ENCODE measurements at regions not wholly inside any gene's neighbourhood (a gene's known extent, or its start where the extent isn't known, plus 50 kb on each side); places are given as distances from the start of the nearest gene placed in this dataset.

GRCh38 chr7:124480821-124481290, 284.7 kb downstream of the GPR37 start:
- TF ChIP-seq EZH2phosphoT487 (IDR thresholded peaks at IDR 0.05; ENCODE audit: borderline replicate concordance, low read depth) (no peak), USF2 (IDR thresholded peaks at IDR 0.05; ENCODE audit: borderline replicate concordance, low read depth, low read length) (no peak), REST (IDR thresholded peaks at IDR 0.05; ENCODE audit: low read depth, low read length) (no peak)

All from SK-N-SH (cell line).